ENCODE measurements at regions not wholly inside any gene's neighbourhood (a gene's known extent, or its start where the extent isn't known, plus 50 kb on each side); places are given as distances from the start of the nearest gene placed in this dataset.

DNA sequence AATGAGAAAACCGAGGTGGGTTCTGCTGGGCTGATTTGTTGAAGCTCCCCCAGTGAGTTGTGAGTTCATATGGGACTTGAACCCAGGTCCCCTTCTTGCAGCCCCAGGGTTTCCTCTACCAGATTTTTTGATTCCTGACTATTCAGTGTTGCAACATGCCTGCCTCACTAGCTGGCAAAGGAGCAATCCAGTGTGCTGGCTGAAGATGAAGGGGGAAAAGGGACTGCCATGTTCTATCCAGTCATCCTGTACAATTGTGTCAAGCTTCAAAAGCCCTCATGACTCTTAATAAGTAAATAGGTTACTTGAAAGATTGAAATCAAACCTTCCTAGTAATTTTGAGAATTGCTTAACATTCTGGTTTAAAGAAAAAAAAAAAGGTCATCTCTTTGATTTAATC lies 211.5 kb upstream of the TP63 start:
- CTCF ChIA-PET (ENCODE audit: low intra/inter-chr PET ratio) = no interaction called here

GRCh38 chr3:189424922-189425321 lies 206.3 kb upstream of the TP63 start:
- H3K27ac ChIP-seq (ENCODE audit: extremely low read depth, low read depth, low read length) = no peak overlapping the region
- no peak for TF ChIP-seq RAD21 (CRISPR knock-in tag; conservative IDR thresholded peaks at IDR 0.05 in 1 of 2, IDR thresholded peaks at IDR 0.05 in 1 of 2)
- no peak for TF ChIP-seq ZNF449 (CRISPR knock-in tag; IDR thresholded peaks at IDR 0.05)
- no peak for TF ChIP-seq MTF1 (CRISPR knock-in tag; IDR thresholded peaks at IDR 0.05; ENCODE audit: borderline replicate concordance)
- no peak for TF ChIP-seq ZBED1 (IDR thresholded peaks at IDR 0.05)
- no peak for TF ChIP-seq BRCA1 (IDR thresholded peaks at IDR 0.05)
- TF ChIP-seq BRCA1 (CRISPR knock-in tag; IDR thresholded peaks at IDR 0.05) = no peak
- no peak for TF ChIP-seq POLR2AphosphoS2 (IDR thresholded peaks at IDR 0.05; ENCODE audit: low read length)
- TF ChIP-seq ZNF316 (IDR thresholded peaks at IDR 0.05) = no peak
- TF ChIP-seq NR2C2 (CRISPR knock-in tag; IDR thresholded peaks at IDR 0.05) = no peak
- no peak for TF ChIP-seq NR2C2 (tag; IDR thresholded peaks at IDR 0.05)
- TF ChIP-seq PRPF4 (IDR thresholded peaks at IDR 0.05; ENCODE audit: insufficient read depth, low read depth, low read length, poor library complexity, severe bottlenecking) = no peak
- no peak for TF ChIP-seq CEBPB (tag; IDR thresholded peaks at IDR 0.05)
- no peak for TF ChIP-seq MXI1 (IDR thresholded peaks at IDR 0.05; ENCODE audit: low read depth, low read length)
- H3K4me3 ChIP-seq = no peak overlapping the region
- H3K79me2 ChIP-seq (ENCODE audit: control insufficient read depth, insufficient read depth, low read length) = no peaks in the 10 kb centered on the region
- no peaks in the 10 kb centered on the region for H4K20me1 ChIP-seq (replicated peaks; ENCODE audit: control insufficient read depth, insufficient read depth, low read length)
- no peaks in the 10 kb centered on the region for H3K27me3 ChIP-seq (ENCODE audit: control insufficient read depth in 2 of 2, insufficient read depth in 2 of 2, low read length in 2 of 2)
- 0% methylated on average over 2 of the region's 2 CpGs for WGBS (ENCODE audit: insufficient coverage, low coverage, missing lambda C conversion rate)
- H3K9ac ChIP-seq (ENCODE audit: insufficient read depth in 1 of 2, low read depth in 2 of 2, low read length in 2 of 2) = no peak overlapping the region
- ChIA-PET CTCF (ENCODE audit: low intra/inter-chr PET ratio) (no interaction called here), POLR2A (no interaction called here)
- no peak overlapping the region for H2AFZ ChIP-seq (ENCODE audit: low read depth, low read length)
- FAIRE-seq (no peak), DNase-seq (ENCODE audit: extremely low read depth in 1 of 4, low spot score in 3 of 4) (no peak), ATAC-seq (no peak)
- H3K4me2 ChIP-seq (ENCODE audit: insufficient read depth, low read length) = no peak overlapping the region
- H3K4me1 ChIP-seq (replicated peaks in 1 of 2; ENCODE audit: control insufficient read depth in 2 of 2, insufficient read depth in 2 of 2, low read length in 2 of 2) = no peaks in the 10 kb centered on the region
- H3K9me3 ChIP-seq (replicated peaks; ENCODE audit: control insufficient read depth, insufficient read depth, low read depth, low read length) = no peaks in the 10 kb centered on the region; the same call in 1 of the 2 replicates
- intact Hi-C loops (cut with micrococcal nuclease) = no loop called here
- H3K9me1 ChIP-seq (ENCODE audit: control insufficient read depth, insufficient read depth, low read length) = no peaks in the 10 kb centered on the region
- in situ Hi-C loops (cut with MboI) = no loop called here
- BruUV-seq (replicated peaks) = no TSS peak
- H3K36me3 ChIP-seq (ENCODE audit: control insufficient read depth, insufficient read depth, low read length) = no peaks in the 10 kb centered on the region

More for the DNA sequence above, 211.5 kb upstream of the TP63 start:
- no peak overlapping the region for H3K4me3 ChIP-seq
- in situ Hi-C loops (cut with MboI) (no loop called here), intact Hi-C loops (cut with micrococcal nuclease) (no loop called here)
- FAIRE-seq (no peak), ATAC-seq (no peak), DNase-seq (ENCODE audit: extremely low read depth in 1 of 4, low spot score in 3 of 4) (no peak)
- H3K4me2 ChIP-seq (ENCODE audit: insufficient read depth, low read length) = no peak overlapping the region
- no TSS peak for BruUV-seq (replicated peaks)
- no peaks in the 10 kb centered on the region for H3K9me3 ChIP-seq (replicated peaks; ENCODE audit: control insufficient read depth, insufficient read depth, low read depth, low read length)
- H2AFZ ChIP-seq (ENCODE audit: low read depth, low read length) = no peak overlapping the region
- H3K9ac ChIP-seq (ENCODE audit: insufficient read depth in 1 of 2, low read depth in 2 of 2, low read length in 2 of 2) = no peak overlapping the region
- no peaks in the 10 kb centered on the region for H3K27me3 ChIP-seq (ENCODE audit: control insufficient read depth in 2 of 2, insufficient read depth in 2 of 2, low read length in 2 of 2)
- H3K36me3 ChIP-seq (ENCODE audit: control insufficient read depth, insufficient read depth, low read length) = no peaks in the 10 kb centered on the region
- H3K9me1 ChIP-seq (ENCODE audit: control insufficient read depth, insufficient read depth, low read length) = no peaks in the 10 kb centered on the region
- H4K20me1 ChIP-seq (replicated peaks; ENCODE audit: control insufficient read depth, insufficient read depth, low read length) = no peaks in the 10 kb centered on the region
- POLR2A ChIA-PET = no interaction called here
- no peak for TF ChIP-seq PHF8 (IDR thresholded peaks at IDR 0.05; ENCODE audit: borderline replicate concordance, low read length)
- no peak for TF ChIP-seq SMAD2 (IDR thresholded peaks at IDR 0.05; ENCODE audit: low read depth, low read length)
- no peak for TF ChIP-seq CHD4 (IDR thresholded peaks at IDR 0.05; ENCODE audit: insufficient read depth, insufficient replicate concordance, low read depth, low read length, poor library complexity, severe bottlenecking)
- TF ChIP-seq BMI1 (IDR thresholded peaks at IDR 0.05; ENCODE audit: low read length) = no peak
- no peak for TF ChIP-seq HNRNPK (IDR thresholded peaks at IDR 0.05; ENCODE audit: low read depth, low read length, poor library complexity, severe bottlenecking)
- TF ChIP-seq NFE2 (IDR thresholded peaks at IDR 0.05; ENCODE audit: low read depth) = no peak
- no peak for TF ChIP-seq LCOR (CRISPR knock-in tag; IDR thresholded peaks at IDR 0.05)
- no peak for TF ChIP-seq MTF1 (CRISPR knock-in tag; IDR thresholded peaks at IDR 0.05; ENCODE audit: borderline replicate concordance)
- TF ChIP-seq NR2C1 (IDR thresholded peaks at IDR 0.05) = no peak
- TF ChIP-seq NR2C1 (tag; IDR thresholded peaks at IDR 0.05) = no peak
- no peaks in the 10 kb centered on the region for H3K4me1 ChIP-seq (replicated peaks in 1 of 2; ENCODE audit: control insufficient read depth in 2 of 2, insufficient read depth in 2 of 2, low read length in 2 of 2)
- no peaks in the 10 kb centered on the region for H3K79me2 ChIP-seq (ENCODE audit: control insufficient read depth, insufficient read depth, low read length)
- 0% methylated on average over 1 of the region's 1 CpG for WGBS (ENCODE audit: insufficient coverage, low coverage, missing lambda C conversion rate)
- no peak overlapping the region for H3K27ac ChIP-seq (ENCODE audit: extremely low read depth, low read depth, low read length)

Data from K562 (cell line).